Erythroblast (primary cell): ENCODE measurements at regions not wholly inside any gene's neighbourhood (a gene's known extent, or its start where the extent isn't known, plus 50 kb on each side); places are given as distances from the start of the nearest gene placed in this dataset.

Experiments
- GATA1 ChIP-seq: IDR thresholded peaks from 2 replicates; pipeline ENCODE4 v1.6.1; 2011; ENCODE audit warnings: low read depth, mild to moderate bottlenecking, control low read depth, low read length, moderate library complexity
- POLR2A ChIP-seq: IDR thresholded peaks from 2 replicates; pipeline ENCODE4 v1.6.1; 2011; ENCODE audit warnings: mild to moderate bottlenecking, low read length

DNA sequence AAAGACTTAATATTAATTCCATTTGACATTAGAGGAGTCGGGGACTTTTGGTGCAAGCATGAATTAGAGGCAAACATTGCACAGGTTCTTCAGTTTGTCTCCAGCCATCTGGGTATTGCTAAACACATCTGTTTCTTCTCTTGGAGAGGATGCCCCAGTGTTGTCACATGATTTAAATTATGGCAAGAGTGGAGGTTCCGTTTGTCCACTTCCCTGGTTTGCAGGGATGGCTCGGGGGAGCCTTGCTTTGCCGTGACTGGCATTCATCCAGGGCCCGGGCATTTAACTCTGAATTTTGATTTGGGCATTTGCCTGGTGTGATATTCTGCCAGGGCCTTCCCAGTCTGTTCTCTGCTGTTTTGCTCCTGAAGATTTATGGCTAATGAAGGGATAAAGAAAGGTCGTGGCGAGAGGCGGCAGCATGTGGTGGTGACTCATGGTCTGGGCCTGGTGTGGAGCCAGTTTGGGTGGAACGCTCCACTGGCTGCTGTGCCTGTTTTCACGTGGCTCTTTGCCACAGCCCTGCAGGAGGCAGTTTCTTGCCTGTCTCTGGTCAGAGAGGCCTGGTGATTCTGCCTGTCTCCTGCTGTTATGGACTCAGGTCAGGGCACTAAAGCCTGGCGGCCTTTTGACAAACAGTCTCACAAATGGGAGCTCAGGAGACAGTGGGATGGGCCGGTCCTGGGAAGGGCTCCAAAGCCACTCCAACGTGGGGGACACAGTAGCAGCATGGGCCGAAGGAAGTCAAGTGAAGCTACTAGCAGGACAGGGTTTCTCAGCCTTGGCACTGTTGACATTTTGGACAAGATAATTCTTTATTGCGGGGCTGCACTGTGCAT, 99.4 kb upstream of the PGRMC2 start:
- TF ChIP-seq POLR2A (peak; percentile 32), GATA1 (no peak)
